NCI-H2029 treated with DMSO at 0.1 percent for 48 hours (cell line): ENCODE measurements at regions not wholly inside any gene's neighbourhood (a gene's known extent, or its start where the extent isn't known, plus 50 kb on each side); places are given as distances from the start of the nearest gene placed in this dataset.

ENCODE experiments used
- DNase-seq: peaks from one replicate; lab custom pipeline; 2025; lab: John Stamatoyannopoulos, UW

GRCh38 chr2:75807992-75808391 lies 97.3 kb upstream of the GCFC2 start:
- DNase-seq: no peak

GRCh38 chr2:75801234-75801982 lies 90.7 kb upstream of the GCFC2 start:
- DNase-seq: no peak

GRCh38 chr2:75800456-75800855 lies 89.7 kb upstream of the GCFC2 start:
- DNase-seq: no peak

DNA sequence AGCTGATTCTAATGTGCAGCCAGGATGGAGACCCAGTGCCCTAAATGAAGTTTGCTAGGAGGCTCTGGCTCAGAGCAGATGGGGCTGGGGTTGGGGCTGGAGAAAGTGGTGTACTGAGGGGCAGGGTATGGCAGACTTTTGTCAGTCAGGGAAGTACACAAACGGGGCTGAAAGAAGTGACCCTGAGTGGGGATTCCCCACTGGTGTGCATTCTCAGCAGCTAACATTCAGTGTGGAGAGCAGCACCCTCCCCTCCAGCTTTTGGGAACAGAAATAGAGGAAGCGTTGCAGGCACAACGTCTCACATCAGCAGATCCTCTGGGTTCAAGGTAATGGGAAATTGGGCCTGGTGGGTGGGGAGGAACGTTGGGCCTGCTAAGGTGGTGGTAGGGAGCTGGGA lies 89.1 kb upstream of the GCFC2 start:
- no peak for DNase-seq

DNA sequence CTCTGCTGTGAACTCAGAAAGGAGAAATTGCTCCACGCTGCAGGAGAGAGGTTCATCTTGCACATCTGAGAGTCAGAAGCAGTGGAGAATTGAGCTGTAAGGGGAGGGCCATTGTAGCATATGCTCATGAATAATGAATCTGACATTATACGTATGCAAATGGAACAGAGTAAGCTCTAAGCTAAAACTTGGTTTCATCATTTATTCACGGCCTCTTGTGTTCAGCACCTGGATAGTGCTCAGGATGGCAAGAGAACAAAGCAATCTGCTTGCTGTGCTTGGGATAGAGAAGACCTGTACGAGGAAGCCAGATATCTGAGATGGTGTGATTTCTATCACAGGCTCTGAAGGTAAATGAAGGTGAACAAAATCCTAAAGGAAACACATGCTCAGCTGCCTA lies 87.9 kb upstream of the GCFC2 start:
- no peak for DNase-seq

DNA sequence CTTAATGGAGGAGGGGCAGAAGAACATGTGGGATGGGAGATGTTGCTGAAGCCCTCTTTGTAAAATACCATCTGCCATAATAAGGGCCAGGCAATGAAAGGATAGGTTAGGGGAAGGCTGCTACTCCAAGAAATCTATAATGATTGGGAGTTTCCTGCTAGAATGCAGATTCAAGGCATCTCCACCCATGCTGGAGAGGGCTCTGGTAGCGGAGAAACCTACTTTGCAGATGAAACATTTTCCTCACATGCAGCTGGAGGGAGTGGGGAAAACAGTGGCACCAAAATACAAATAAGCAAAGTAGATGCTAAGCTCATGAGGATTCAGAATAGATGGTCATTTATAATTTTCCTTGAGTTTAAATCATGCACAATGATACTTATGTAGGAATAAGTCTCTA lies 82.3 kb upstream of the GCFC2 start:
- no peak for DNase-seq

DNA sequence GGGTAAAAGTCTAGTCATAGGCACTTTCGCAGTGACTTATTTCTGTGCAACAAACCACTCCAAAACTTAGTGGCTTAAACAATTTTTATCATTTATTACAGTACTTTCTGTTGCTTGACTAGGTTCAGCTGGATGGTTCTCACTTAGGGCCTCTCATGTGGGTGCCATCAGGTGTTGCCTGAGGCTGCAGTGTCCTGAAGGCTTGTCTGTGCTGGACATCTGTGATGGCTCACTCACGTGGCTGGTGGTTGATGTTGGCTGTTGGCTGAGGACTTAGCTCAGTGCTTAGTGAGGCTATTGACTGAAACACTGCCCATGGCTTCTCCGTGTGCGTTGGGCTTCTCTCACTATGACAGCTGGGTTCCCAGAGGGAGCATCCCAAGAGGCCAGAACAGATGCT lies 81.4 kb upstream of the GCFC2 start:
- no peak for DNase-seq

- no peak for DNase-seq
Observed at GRCh38 chr2:75790814-75791467, 80.2 kb upstream of the GCFC2 start.

- DNase-seq: no peak
Observed at GRCh38 chr2:75790121-75790813, 79.6 kb upstream of the GCFC2 start.

GRCh38 chr2:75788902-75789301 lies 78.2 kb upstream of the GCFC2 start:
- DNase-seq: no peak

DNA sequence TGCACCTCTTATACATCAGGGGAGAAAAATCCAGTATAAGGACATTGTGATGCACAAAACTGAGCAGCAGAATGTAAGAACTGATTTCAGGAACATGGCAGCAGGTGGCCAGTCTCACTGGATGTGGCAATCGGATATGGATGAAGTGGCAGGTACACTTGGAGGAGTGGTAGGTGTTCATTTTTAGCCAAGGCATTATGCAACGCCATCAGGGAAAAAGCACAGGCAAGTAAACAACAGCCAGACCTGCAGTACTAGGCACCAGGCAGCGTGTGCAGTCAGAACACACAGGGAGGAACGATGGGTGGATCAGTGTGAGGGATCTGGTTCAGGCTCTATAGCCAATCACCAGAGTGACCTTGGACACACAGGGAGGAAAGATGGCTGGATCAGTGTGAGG lies 77.4 kb upstream of the GCFC2 start:
- no peak for DNase-seq

- no peak for DNase-seq
Observed at GRCh38 chr2:75787532-75788132, 76.9 kb upstream of the GCFC2 start.

GRCh38 chr2:75775311-75775823 lies 64.7 kb upstream of the GCFC2 start:
- DNase-seq: no peak

DNA sequence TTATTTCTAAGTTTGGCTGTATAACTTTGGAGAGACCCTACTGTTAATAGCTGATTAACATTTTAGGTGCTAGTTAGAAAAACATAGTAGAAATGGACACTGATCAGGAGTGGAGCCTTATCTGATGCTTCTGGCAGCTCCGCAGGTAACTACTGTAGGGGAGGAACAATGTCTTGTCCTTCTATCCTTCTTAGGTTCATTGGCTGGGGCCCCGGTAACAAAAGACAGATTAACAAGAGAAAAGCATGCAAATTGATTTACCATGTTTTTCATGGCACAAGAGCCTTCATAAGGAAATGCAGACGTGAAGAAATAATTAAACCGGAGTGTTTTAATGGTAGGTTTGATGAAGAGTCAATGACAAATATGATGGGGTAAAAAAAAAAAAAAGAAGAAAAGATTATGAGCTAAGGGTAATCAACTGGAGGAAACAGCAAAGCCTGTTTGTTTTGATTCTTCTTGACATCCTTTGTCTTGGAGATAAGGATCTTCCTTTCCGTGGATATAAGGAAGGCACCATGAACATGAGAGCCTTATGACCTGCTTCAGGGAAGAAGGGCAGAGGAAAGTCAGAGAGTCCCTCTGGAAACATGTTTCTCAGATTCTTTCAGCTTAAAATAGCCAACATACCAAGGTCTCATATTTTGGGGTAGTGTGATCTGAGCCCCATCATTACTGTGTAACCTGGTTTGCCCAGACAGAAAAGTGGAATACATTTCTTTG lies 62.4 kb upstream of the GCFC2 start:
- DNase-seq: no peak

DNA sequence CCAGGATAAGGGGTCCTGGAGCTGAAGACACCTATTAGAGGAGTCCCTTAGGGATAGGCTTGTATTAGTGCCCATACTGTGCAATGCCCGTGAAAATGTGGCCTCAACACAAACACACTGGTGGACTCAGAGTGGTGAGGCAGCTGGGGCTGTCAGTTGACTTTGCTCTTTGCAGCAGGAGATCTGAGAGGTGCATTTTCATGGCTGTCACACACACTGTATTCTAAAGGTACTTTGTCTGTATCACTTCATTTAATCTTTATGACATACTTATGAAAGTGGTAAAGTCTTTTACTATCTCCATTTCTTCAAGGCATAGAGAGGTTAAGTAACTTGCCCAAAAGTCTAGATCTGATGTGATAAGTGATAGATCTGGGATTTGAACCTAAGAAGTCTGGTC lies 55.1 kb upstream of the GCFC2 start:
- no peak for DNase-seq

DNA sequence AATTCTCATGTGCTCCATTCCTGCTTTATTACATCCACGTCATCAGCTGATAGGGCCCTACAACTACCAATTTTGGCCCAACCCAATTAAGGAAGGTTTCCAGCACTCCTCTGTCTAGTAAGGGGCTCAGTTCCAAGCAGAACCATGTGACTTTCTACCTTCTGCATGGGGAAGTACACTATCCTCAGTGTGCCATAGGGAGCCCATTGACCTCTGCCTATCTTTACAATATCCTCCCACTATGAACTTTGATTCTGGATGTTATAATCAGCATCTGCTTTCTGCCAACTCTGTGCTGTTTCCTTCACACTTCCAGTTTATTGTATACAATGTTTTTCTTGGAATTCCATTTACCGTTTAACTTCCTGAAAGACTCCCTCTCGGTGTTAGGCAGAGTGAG lies 53.9 kb upstream of the GCFC2 start:
- no peak for DNase-seq
